Liver (tissue), 3 donors: ENCODE measurements at regions not wholly inside any gene's neighbourhood (a gene's known extent, or its start where the extent isn't known, plus 50 kb on each side); places are given as distances from the start of the nearest gene placed in this dataset.
"Not testable (repeated sequence)": the region's sequence is repeated elsewhere in the genome, so short reads cannot be mapped to it uniquely, and the experiment has no call there.

Experiments used
- TAF1 ChIP-seq: conservative IDR thresholded peaks from 2 replicates; pipeline ENCODE4 v1.6.1; 2016; ENCODE audit warnings: antibody characterized with exemption, mild to moderate bottlenecking
- TF ChIP-seq, protein P1 (sequence below): IDR thresholded peaks from 2 replicates; pipeline ENCODE4 v1.6.1; 2016; ENCODE audit warnings: antibody characterized with exemption
- TF ChIP-seq, protein P2 (sequence below): fragments of 150-350 bp; IDR thresholded peaks from 2 replicates; pipeline ENCODE4 v1.5.1; 2017; ENCODE audit warnings: improper control_type of control experiment, low read depth, low read length; ENCODE audit not compliant: missing input control
- TF ChIP-seq, protein P3 (sequence below): IDR thresholded peaks from 2 replicates; pipeline ENCODE4 v1.6.1; 2016; ENCODE audit warnings: antibody characterized with exemption, mild to moderate bottlenecking
- donor health status: healthy.
- donor health status: healthy.

DNA sequence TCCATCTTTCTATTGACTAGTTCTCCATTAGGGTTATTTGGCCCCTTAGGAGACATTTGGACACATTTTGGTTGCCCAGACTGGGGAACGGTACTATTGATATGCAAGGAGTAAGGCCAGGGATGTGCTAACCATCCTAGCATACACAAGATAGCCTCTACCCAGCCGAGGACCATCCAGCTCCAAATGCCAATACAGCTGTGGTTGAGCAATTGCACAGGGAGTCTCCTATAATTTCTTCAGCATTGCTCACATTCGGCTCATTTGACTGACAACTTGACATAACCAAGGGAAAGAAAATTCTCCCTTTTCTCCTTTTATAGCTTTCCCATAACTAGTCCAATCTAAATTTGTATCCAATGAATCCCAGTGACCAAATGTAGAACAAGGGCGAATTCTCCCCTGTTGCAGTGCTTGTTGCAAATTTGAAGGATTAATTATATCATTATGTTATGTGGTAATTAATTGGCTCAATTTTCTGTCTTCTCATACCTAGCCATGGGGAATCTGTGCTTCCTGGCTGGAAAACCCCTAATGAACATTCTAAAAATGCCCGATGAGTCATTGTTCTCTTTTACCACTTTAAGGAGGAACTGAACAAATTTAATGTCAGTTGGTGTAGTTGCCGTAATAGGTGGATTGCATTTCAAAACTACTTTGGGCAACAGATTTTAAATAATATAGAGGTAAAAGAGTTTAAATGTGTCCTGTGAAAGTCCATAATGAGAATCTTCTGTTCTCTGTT is 1625.3 kb downstream of the CDY2B start:
- not testable (repeated sequence) for TF ChIP-seq TAF1
- TF ChIP-seq, protein P1, sequence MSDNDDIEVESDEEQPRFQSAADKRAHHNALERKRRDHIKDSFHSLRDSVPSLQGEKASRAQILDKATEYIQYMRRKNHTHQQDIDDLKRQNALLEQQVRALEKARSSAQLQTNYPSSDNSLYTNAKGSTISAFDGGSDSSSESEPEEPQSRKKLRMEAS, result not testable (repeated sequence)
- TF ChIP-seq, protein P2, sequence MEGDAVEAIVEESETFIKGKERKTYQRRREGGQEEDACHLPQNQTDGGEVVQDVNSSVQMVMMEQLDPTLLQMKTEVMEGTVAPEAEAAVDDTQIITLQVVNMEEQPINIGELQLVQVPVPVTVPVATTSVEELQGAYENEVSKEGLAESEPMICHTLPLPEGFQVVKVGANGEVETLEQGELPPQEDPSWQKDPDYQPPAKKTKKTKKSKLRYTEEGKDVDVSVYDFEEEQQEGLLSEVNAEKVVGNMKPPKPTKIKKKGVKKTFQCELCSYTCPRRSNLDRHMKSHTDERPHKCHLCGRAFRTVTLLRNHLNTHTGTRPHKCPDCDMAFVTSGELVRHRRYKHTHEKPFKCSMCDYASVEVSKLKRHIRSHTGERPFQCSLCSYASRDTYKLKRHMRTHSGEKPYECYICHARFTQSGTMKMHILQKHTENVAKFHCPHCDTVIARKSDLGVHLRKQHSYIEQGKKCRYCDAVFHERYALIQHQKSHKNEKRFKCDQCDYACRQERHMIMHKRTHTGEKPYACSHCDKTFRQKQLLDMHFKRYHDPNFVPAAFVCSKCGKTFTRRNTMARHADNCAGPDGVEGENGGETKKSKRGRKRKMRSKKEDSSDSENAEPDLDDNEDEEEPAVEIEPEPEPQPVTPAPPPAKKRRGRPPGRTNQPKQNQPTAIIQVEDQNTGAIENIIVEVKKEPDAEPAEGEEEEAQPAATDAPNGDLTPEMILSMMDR, result not testable (repeated sequence)
- TF ChIP-seq, protein P3, sequence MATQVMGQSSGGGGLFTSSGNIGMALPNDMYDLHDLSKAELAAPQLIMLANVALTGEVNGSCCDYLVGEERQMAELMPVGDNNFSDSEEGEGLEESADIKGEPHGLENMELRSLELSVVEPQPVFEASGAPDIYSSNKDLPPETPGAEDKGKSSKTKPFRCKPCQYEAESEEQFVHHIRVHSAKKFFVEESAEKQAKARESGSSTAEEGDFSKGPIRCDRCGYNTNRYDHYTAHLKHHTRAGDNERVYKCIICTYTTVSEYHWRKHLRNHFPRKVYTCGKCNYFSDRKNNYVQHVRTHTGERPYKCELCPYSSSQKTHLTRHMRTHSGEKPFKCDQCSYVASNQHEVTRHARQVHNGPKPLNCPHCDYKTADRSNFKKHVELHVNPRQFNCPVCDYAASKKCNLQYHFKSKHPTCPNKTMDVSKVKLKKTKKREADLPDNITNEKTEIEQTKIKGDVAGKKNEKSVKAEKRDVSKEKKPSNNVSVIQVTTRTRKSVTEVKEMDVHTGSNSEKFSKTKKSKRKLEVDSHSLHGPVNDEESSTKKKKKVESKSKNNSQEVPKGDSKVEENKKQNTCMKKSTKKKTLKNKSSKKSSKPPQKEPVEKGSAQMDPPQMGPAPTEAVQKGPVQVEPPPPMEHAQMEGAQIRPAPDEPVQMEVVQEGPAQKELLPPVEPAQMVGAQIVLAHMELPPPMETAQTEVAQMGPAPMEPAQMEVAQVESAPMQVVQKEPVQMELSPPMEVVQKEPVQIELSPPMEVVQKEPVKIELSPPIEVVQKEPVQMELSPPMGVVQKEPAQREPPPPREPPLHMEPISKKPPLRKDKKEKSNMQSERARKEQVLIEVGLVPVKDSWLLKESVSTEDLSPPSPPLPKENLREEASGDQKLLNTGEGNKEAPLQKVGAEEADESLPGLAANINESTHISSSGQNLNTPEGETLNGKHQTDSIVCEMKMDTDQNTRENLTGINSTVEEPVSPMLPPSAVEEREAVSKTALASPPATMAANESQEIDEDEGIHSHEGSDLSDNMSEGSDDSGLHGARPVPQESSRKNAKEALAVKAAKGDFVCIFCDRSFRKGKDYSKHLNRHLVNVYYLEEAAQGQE, result not testable (repeated sequence)
